ENCODE measurements at regions not wholly inside any gene's neighbourhood (a gene's known extent, or its start where the extent isn't known, plus 50 kb on each side); places are given as distances from the start of the nearest gene placed in this dataset.

GRCh38 chr13:83232626-83233025, 649.6 kb downstream of the SLITRK1 start:
- no peak for TF ChIP-seq CTCF (IDR thresholded peaks at IDR 0.05; ENCODE audit: extremely low read depth in 1 of 2, insufficient read depth in 1 of 2, low read depth in 1 of 2, low read length in 2 of 2)
- TF ChIP-seq EZH2 (IDR thresholded peaks at IDR 0.05; ENCODE audit: borderline replicate concordance, low read depth, low read length, severe bottlenecking): no peak
- no peak for TF ChIP-seq POLR2A (IDR thresholded peaks at IDR 0.05; ENCODE audit: low read depth, low read length)
- TF ChIP-seq MAX (IDR thresholded peaks at IDR 0.05; ENCODE audit: insufficient read depth, insufficient read length): no peak
- no peak for TF ChIP-seq POLR2AphosphoS5 (IDR thresholded peaks at IDR 0.05; ENCODE audit: insufficient read depth, low read depth, low read length)
- no peak for TF ChIP-seq MYC (IDR thresholded peaks at IDR 0.05; ENCODE audit: low read depth, low read length)
- TF ChIP-seq JUN (IDR thresholded peaks at IDR 0.05; ENCODE audit: borderline replicate concordance, insufficient read depth, insufficient read length, low read depth): no peak
- TF ChIP-seq FOS (IDR thresholded peaks at IDR 0.05; ENCODE audit: borderline replicate concordance, insufficient read depth, low read length): no peak
- TF ChIP-seq GATA2 (IDR thresholded peaks at IDR 0.05; ENCODE audit: insufficient read depth, insufficient read length, low read depth, low read length): no peak

Data from endothelial cell of umbilical vein (primary cell).